Keratinocyte (primary cell): ENCODE measurements at regions not wholly inside any gene's neighbourhood (a gene's known extent, or its start where the extent isn't known, plus 50 kb on each side); places are given as distances from the start of the nearest gene placed in this dataset.

Experiments used
- DNase-seq: peaks from one replicate; pipeline ENCODE4 v3.0.0-alpha.2; 2011; ENCODE audit warnings: low read depth, missing footprints, low spot score
- FAIRE-seq: peaks from 2 replicates; lab custom pipeline; 2011; peaks lifted over from hg19 to GRCh38; lab: Jason Lieb, UNC
- H2AFZ ChIP-seq: 2 replicates; pipeline ENCODE4 v1.6.0; 2012; ENCODE audit warnings: low read length, control low read depth, inconsistent platforms; ENCODE audit not compliant: control insufficient read depth
- H3K27ac ChIP-seq: 2 replicates; pipeline ENCODE4 v1.5.1; 2011; ENCODE audit warnings: low read length; ENCODE audit not compliant: control insufficient read depth, insufficient read depth
- H3K27me3 ChIP-seq: 3 replicates; pipeline ENCODE4 v1.6.0; 2011; ENCODE audit warnings: low read length; ENCODE audit not compliant: control insufficient read depth, insufficient read depth; ENCODE audit errors: extremely low read depth
- H3K36me3 ChIP-seq, 2 experiments: 2 replicates in 1 of 2; 3 replicates in 1 of 2; pipeline ENCODE4 v1.5.1; 2011; ENCODE audit warnings: low read length in 2 of 2, mild to moderate bottlenecking in 1 of 2; ENCODE audit not compliant: control insufficient read depth in 2 of 2, insufficient read depth in 2 of 2; ENCODE audit errors: extremely low read depth in 1 of 2
- H3K4me1 ChIP-seq: 3 replicates; pipeline ENCODE4 v1.5.1; 2011; ENCODE audit warnings: low read length; ENCODE audit not compliant: control insufficient read depth, insufficient read depth; ENCODE audit errors: extremely low read depth
- H3K4me2 ChIP-seq: 3 replicates; pipeline ENCODE4 v1.6.0; 2011; ENCODE audit warnings: low read depth, low read length; ENCODE audit not compliant: control insufficient read depth, insufficient read depth; ENCODE audit errors: extremely low read depth
- H3K4me3 ChIP-seq, 3 experiments: fragments of 200-600 bp in 1 of 3; sonication (generic) in 1 of 3; 2 replicates in 2 of 3; 3 replicates in 1 of 3; pipeline ENCODE4 v1.5.1; 2011 to 2016; ENCODE audit warnings: low read length in 3 of 3, mild to moderate bottlenecking in 3 of 3, control low read depth in 2 of 3, inconsistent platforms in 1 of 3, low read depth in 1 of 3, mixed read lengths in 1 of 3, mixed run types in 1 of 3, moderate library complexity in 1 of 3; ENCODE audit not compliant: control insufficient read depth in 2 of 3, insufficient read depth in 2 of 3; ENCODE audit errors: extremely low read depth in 1 of 3
- H3K79me2 ChIP-seq: 2 replicates; pipeline ENCODE4 v1.6.0; 2012; ENCODE audit warnings: low read length; ENCODE audit not compliant: control insufficient read depth, insufficient read depth
- H3K9ac ChIP-seq: 3 replicates; pipeline ENCODE4 v1.6.0; 2011; ENCODE audit warnings: low read length; ENCODE audit not compliant: control insufficient read depth, insufficient read depth; ENCODE audit errors: extremely low read depth
- H3K9me1 ChIP-seq: 3 replicates; pipeline ENCODE4 v1.6.0; 2011; ENCODE audit warnings: low read length; ENCODE audit not compliant: control insufficient read depth, insufficient read depth; ENCODE audit errors: extremely low read depth
- H3K9me3 ChIP-seq: 2 replicates; pipeline ENCODE4 v1.5.1; 2012; ENCODE audit warnings: low read depth, low read length; ENCODE audit not compliant: control insufficient read depth
- H4K20me1 ChIP-seq: 3 replicates; pipeline ENCODE4 v1.6.0; 2011; ENCODE audit warnings: low read length; ENCODE audit not compliant: control insufficient read depth, insufficient read depth; ENCODE audit errors: extremely low read depth
- CTCF ChIP-seq, 3 experiments: IDR thresholded peaks in 1 of 3; conservative IDR thresholded peaks in 1 of 3; optimal IDR thresholded peaks in 1 of 3; 2 replicates in 2 of 3; 3 replicates in 1 of 3; pipeline versions ENCODE3 to v1.5.1; 2011; ENCODE audit warnings: low read length in 3 of 3, mild to moderate bottlenecking in 3 of 3, moderate library complexity in 2 of 3, control low read depth in 1 of 3, inconsistent platforms in 1 of 3; ENCODE audit not compliant: insufficient read depth in 2 of 3; ENCODE audit errors: extremely low read depth in 1 of 3
- EZH2 ChIP-seq: IDR thresholded peaks from one replicate; pipeline ENCODE4 v1.6.1; 2012; ENCODE audit warnings: inconsistent platforms, mild to moderate bottlenecking, low read length, moderate library complexity
- dilution Hi-C: fragments of 300-500 bp; cut with MboI; formaldehyde crosslinking; loops from one replicate; pipeline ENCODE4 v1.7.0; 2020; ENCODE audit warnings: low sequenced_read_pairs; ENCODE audit not compliant: extremely low pct_ligation_motif_present

GRCh38 chr7:25722856-25723255, 429.1 kb upstream of the NFE2L3 start:
- no peak for FAIRE-seq
- dilution Hi-C loops = no loop called here

GRCh38 chr7:25725451-25725850, 426.5 kb upstream of the NFE2L3 start:
- Histone ChIP-seq H3K79me2 (no peaks in the 10 kb centered on the region), H3K4me3 (no peak overlapping the region), H3K9me3 (no peaks in the 10 kb centered on the region), H3K9me1 (no peaks in the 10 kb centered on the region), H3K9ac (no peak overlapping the region), H3K27me3 (no peaks in the 10 kb centered on the region), H3K27ac (no peak overlapping the region), H2AFZ (no peak overlapping the region), H4K20me1 (no peaks in the 10 kb centered on the region), H3K4me2 (no peak overlapping the region), H3K36me3 (no peaks in the 10 kb centered on the region), H3K4me1 (peaks cover 7% of the 10 kb centered on the region)
- TF ChIP-seq CTCF (optimal IDR thresholded peaks at IDR 0.05 in 1 of 3, IDR thresholded peaks at IDR 0.05 in 1 of 3, conservative IDR thresholded peaks at IDR 0.05 in 1 of 3; ENCODE audit: extremely low read depth in 1 of 3, insufficient read depth in 2 of 3, low read length in 3 of 3) (no peak), EZH2 (no peak)
- dilution Hi-C loops = no loop called here
- DNase-seq (no peak), FAIRE-seq (no peak)

More at GRCh38 chr7:25722856-25723255, 429.1 kb upstream of the NFE2L3 start:
- Histone ChIP-seq H3K27me3 (no peaks in the 10 kb centered on the region), H3K9me1 (no peaks in the 10 kb centered on the region), H3K9ac (no peak overlapping the region), H3K4me3 (no peak overlapping the region), H3K36me3 (no peaks in the 10 kb centered on the region), H3K9me3 (no peaks in the 10 kb centered on the region), H3K27ac (no peak overlapping the region), H3K4me1 (peaks cover 7% of the 10 kb centered on the region), H3K4me2 (no peak overlapping the region), H2AFZ (no peak overlapping the region), H4K20me1 (no peaks in the 10 kb centered on the region), H3K79me2 (no peaks in the 10 kb centered on the region)
- no peak for DNase-seq
- TF ChIP-seq CTCF (optimal IDR thresholded peaks at IDR 0.05 in 1 of 3, IDR thresholded peaks at IDR 0.05 in 1 of 3, conservative IDR thresholded peaks at IDR 0.05 in 1 of 3; ENCODE audit: extremely low read depth in 1 of 3, insufficient read depth in 2 of 3, low read length in 3 of 3) (no peak), EZH2 (no peak)
